GM19395 (cell line): ENCODE measurements at regions not wholly inside any gene's neighbourhood (a gene's known extent, or its start where the extent isn't known, plus 50 kb on each side); places are given as distances from the start of the nearest gene placed in this dataset.

Source experiments
- ATAC-seq: cut with Tn5 transposase; IDR thresholded peaks from one replicate; pipeline ENCODE4 v1.9.1; 2021; ENCODE audit warnings: mild to moderate bottlenecking, moderate library complexity; ENCODE audit not compliant: unreplicated experiment

GRCh38 chr5:165201369-165201768, 1696.0 kb downstream of the MAT2B start:
- ATAC-seq = no peak

GRCh38 chr5:165201771-165202518, 1696.5 kb downstream of the MAT2B start:
- no peak for ATAC-seq

- ATAC-seq = no peak
Observed at GRCh38 chr5:165202519-165202910, 1697.1 kb downstream of the MAT2B start.

- ATAC-seq = no peak
Observed at GRCh38 chr5:165209101-165209727, 1703.8 kb downstream of the MAT2B start.

GRCh38 chr5:165224366-165225045, 1719.1 kb downstream of the MAT2B start:
- ATAC-seq = no peak

GRCh38 chr5:165227515-165227914, 1722.1 kb downstream of the MAT2B start:
- ATAC-seq = no peak

- no peak for ATAC-seq
Observed at GRCh38 chr5:165228184-165228583, 1722.8 kb downstream of the MAT2B start.

- ATAC-seq = no peak
Observed at GRCh38 chr5:165231821-165232508, 1726.5 kb downstream of the MAT2B start.

- ATAC-seq = no peak
Observed at GRCh38 chr5:165232509-165233028, 1727.2 kb downstream of the MAT2B start.

GRCh38 chr5:165241811-165242210, 1736.4 kb downstream of the MAT2B start:
- no peak for ATAC-seq

GRCh38 chr5:165242646-165243045, 1737.2 kb downstream of the MAT2B start:
- no peak for ATAC-seq

GRCh38 chr5:165244407-165244806, 1739.0 kb downstream of the MAT2B start:
- no peak for ATAC-seq

GRCh38 chr5:165258197-165258771, 1752.9 kb downstream of the MAT2B start:
- ATAC-seq = no peak

- no peak for ATAC-seq
Observed at GRCh38 chr5:165260426-165260825, 1755.0 kb downstream of the MAT2B start.

GRCh38 chr5:165263536-165263935, 1758.1 kb downstream of the MAT2B start:
- no peak for ATAC-seq

GRCh38 chr5:165266939-165267338, 1761.5 kb downstream of the MAT2B start:
- ATAC-seq = no peak

- no peak for ATAC-seq
Observed at GRCh38 chr5:165272436-165272835, 1767.0 kb downstream of the MAT2B start.

- ATAC-seq = no peak
Observed at GRCh38 chr5:165277661-165278060, 1772.2 kb downstream of the MAT2B start.

GRCh38 chr5:165282491-165282890, 1777.1 kb downstream of the MAT2B start:
- no peak for ATAC-seq

GRCh38 chr5:165286692-165287091, 1781.3 kb downstream of the MAT2B start:
- ATAC-seq = no peak

GRCh38 chr5:165290535-165290934, 1785.1 kb downstream of the MAT2B start:
- ATAC-seq = no peak
